GM19452 (cell line): ENCODE measurements at regions not wholly inside any gene's neighbourhood (a gene's known extent, or its start where the extent isn't known, plus 50 kb on each side); places are given as distances from the start of the nearest gene placed in this dataset.

Source experiments
- ATAC-seq: cut with Tn5 transposase; IDR thresholded peaks from one replicate; pipeline ENCODE4 v1.9.1; 2021; ENCODE audit not compliant: unreplicated experiment

DNA sequence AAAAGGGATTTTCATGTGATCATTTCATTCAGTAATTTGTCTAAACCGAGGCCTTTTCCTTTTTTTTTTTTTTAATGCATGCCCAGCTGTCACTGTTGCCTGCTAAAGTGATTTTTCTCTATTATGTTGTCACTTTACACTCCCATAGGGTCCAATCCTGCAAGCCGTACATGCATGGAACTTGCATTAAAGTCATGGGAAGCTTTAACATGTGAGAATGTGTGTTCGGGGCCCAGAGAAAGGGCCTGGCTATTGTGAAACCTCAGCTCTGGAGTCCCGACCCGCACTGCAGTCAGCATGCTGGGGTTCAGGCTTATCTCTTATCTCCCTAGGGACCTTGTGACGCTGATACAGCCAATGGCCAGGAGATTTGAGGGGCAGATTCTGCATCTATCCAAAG lies 474.6 kb downstream of the SLC4A3 start:
- no peak for ATAC-seq

DNA sequence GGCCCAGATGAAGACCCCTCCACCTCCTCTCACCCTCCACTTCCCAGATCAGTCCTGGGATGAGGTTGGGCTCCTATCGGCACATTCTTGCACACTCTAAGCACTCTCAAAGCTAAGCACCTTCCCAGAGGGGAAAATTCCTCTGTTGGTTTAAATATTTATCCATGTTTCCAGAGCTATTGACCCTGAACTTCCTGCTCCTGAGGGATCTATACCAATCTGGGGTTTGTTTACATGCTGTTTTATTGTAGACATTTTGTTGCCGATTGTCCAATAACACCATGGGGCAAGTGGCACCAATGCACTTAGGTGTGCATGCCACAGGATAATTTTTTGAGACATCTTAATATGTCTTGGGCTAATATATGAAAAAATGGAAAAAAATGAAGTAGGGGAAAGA lies 476.2 kb downstream of the SLC4A3 start:
- no peak for ATAC-seq

DNA sequence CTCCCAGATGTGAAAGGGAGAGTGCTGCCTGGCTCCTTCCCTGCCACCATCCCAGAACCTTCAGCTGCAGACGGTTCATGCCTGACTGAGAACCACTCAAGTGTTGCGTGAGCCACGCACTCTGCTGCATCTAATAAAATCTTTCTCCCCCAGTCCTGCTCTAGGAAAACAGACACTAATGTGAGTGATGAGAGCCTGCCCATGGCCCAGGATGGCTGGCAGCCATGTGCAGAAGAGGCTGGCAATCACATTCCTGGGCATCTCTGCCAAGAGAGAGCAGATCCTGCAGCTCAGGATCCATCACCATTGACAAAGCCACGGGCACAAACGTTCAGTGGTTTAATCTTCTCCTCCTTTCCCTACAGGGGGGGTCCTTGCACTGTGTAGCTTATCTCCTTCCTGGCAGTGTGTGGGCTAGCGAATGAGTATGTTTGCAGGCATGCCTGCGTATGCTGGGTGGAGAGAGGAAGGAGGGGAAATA lies 477.5 kb downstream of the SLC4A3 start:
- ATAC-seq = no peak

DNA sequence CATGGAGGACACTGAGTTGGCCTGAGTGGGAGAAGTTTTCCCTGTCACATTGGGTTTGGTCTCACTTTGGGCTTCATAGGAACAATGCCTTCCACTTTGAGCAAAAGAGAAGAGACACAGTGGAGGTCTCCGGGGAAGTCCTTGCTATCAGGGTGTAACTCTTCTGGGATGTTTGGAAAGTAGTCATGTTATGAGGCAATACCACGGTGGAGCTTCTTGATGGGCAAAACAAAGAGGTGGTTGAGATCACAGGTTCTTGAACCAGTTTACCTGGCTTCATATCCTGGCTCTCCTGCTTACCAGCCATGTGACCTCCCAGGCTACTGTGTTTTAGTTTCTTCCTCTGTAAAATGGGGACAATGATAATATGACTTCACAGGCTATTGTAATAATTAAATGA lies 478.6 kb downstream of the SLC4A3 start:
- ATAC-seq = no peak

DNA sequence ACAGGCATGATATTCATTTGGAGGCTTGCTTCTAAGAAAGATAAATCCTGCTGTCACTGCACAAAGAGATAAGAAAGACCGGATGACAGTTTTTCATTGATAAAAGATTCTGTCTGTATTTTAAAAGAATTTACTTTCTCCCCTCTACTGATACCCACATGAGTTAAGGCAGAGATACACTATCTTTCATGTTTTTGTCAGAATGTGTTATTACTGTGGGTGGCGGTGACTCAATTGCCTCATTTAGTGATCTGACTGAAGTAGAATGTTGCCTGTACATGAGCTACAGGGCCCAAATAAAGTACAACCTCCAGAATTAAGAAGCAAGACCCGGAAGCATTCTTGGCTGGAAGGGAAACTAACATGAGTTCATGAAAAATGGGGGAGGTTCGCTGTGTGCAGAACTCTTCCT lies 480.0 kb downstream of the SLC4A3 start:
- ATAC-seq = no peak

DNA sequence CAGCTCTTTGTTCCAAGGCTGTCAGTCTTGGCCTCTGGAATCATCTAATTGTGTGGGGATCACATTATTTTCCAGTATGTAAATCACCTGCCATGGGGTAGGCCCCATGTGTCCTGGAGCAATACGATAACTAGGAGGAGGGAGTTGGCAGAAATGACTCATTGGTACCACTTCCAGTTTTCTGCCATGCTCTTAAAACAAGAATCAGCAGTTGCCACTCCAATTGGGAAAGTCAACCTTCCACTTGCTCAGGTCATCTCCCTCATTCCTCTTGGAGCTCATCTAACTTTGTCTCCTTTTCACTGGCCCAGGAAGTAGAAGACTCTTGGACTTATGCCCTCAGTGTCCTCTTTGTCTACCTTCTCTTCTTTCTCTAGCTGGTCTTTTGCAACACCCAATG lies 487.0 kb downstream of the SLC4A3 start:
- ATAC-seq = no peak

DNA sequence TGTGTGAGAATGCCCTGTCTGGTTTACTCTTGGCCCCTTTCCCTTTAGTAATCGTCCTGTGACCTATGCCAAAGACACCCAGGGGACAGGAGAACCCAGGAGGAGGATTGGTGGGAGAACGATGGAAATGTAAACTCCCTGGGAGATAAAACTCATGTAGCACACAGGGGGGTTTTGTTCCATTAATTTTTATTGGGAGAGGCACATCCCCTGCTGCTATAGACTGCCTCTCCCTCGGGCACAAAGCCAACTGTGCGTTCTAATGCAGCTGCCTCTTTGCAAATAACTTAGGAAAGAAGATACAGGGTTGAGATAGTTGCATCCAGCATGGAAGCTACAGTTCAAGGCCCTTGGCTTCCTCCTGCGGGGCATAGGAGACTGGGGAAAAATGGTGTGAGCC lies 489.6 kb downstream of the SLC4A3 start:
- no peak for ATAC-seq

DNA sequence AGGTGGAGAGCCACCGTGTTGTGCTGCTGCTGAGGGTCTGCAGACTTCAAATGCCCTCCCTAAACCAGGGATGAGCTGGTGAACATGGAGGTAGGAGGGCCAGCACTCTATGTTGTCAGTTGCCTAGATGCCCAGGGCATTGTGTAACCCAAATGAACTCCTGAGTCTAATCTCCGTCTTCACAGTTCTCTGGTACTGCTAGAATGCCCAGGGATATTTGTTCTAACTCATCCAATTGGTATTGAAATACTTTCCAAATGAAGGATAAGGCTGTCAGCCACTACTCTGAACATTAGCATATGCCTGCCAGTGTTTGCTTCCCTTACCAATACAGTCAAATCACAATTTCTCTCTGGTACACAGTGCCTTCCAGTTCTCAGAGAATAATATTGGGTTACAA lies 492.6 kb downstream of the SLC4A3 start:
- ATAC-seq = no peak

DNA sequence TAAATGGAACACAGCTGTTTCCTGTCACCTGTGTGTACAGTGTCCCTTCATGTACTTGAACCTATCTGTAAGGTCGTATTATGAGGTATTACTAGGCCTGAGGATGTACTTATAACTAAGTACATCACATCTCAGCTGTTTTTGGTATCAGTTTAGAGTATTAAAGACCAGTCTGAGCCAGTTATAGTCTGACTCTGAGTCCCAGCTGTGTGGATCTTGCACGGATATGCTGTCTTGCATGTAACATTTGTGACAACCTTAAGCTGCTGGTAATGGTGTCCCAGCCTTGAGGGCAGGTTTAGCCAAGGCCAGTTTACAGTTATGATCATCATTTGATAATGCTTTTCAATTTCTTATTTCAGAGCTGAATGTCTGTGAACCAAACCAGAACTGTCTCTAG lies 496.3 kb downstream of the SLC4A3 start:
- ATAC-seq = no peak

DNA sequence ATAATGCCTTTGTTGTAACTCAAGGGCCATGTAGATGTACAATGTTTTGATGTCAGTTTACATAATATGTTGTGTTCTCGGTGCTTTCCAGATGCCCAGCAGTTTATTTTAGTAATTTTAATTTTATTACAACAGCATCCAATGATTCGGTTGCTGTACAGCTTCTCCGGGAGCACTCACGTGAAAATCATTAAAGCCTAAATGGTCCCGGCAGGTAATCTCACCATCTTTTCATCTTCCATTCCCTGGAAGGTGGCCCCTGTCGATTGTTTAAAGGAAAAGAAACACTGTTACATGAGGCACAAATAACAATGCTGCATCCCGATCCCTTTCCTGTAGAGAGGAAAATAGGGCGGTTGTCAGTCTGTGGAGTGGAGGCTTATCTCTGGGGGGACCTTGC lies 498.1 kb downstream of the SLC4A3 start:
- no peak for ATAC-seq

DNA sequence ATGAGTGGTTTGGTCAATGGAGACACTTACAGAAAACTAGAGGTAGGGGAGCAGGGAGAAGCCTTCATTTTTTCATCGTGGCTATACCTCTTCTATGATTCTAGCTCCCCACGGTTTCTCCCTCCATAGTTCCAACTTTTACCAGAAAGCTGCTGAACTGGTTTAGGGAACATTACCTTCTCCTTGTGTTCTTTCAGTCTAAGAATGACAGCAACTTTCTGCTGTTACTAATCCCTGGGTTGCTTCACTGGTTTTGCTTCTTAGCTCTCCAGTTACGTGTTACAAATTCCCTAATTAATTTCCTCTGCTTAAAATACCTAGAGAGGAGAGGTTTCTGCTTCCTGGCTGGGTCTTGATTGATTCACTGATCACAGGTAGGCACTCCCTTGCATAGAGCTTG lies 499.9 kb downstream of the SLC4A3 start:
- ATAC-seq = no peak

DNA sequence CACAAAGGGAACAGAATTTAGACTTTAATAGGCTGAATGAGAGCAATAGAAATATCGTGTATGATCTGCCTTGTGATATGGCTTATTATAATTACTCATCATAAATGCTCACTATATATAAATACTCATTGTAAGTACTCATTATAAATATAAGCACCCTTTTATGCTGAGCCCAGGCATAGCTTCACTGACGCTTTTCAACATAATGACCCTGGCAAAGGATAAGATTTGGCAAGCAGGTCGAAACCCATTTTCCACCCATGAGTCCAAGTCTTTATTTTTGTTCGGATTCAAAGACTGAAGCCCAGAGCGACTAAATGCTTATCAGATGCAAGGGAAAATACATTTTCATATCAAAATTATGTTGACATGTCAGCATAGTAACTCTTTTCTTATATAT lies 500.4 kb downstream of the SLC4A3 start:
- ATAC-seq = no peak

DNA sequence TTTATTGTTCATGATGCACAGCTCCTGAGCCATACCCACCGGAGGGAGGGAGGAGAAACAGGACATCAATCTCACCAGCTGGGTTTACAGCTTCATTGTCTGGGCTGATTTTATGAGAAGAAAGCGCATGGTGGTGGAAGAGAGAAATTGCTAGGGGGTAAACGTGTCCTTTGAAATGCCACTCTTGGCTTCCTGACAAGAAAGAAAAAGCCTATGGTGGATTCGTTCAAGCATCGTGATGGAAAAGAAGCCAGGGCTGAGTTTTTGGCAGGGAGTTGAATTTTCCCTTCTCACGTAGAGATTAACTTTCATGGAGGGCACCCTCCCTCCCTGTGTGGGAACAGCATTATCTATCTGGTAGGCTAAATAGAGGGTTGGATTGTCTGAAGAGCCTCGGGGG lies 502.0 kb downstream of the SLC4A3 start:
- no peak for ATAC-seq

DNA sequence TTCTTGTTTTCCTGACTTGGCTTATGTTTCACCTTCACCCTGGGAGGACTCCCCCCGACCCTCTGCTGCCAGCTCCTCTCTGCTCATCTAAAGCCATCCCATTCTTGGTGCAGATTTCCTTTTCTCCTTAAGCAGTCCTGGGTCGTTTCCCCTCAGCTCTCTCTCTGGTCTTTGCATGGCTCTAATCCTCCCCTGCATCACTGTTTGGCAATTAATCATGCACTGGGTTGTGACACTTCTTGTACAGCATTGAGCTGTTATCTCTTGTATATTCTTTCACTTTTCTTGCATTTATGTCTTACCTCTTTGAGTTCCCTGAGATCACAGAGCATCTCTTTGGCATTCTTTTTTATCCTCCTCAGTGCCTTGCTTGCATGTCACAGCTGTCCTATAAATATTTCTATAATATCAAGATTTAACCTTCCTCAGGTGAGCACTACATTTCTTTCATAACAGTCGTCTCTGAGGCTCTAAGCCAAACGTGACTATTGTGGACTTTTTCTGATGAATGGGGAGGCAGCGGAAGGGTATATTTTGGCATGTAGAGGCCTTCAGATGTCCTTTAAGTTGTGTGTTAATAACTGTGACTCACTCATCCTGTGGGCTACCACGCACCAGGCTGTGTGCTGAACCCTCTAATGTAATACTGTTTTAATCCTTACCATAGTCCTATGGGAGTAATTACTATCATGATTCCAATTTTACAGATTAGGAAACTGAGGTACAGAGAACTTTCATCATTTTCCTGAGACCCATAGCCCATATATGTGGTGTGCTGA lies 507.5 kb downstream of the SLC4A3 start:
- ATAC-seq = no peak

DNA sequence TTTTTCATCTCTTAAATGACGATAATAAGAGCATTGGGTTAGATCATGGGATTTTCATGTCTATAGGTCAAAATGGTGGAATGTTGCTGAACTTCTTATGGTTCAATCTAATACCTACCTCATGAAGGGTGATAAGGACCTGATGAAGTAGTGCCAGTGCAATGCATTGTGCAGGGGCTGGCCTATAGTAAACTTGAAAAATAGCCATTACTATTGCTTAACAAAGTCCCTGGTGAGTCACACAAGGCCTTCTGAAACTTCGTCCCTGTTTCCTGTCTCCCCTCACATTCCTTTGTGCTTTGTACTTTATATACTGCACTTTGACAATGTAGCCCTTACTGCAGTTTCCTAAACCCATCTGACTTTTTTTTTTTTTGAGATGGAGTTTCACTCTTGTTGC lies 515.9 kb downstream of the SLC4A3 start:
- no peak for ATAC-seq

DNA sequence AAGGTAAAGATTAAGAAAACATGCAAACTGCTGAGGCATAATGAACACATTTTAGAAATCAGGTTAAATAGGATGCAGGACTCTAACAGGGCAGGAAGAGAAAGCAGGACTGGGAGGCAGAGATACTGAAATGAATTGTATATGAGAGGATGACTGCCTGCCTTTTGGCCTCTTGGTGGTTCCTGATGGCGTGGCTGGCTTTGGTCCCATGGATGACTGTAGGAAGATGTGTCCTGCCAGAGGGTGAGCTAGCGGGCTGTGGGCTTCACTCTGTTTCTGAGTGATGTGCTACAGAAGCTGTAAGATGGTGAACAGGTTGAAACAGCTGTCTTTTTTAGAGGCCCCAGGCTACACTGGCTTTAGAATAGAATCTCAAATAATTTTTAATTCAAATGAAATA lies 517.0 kb downstream of the SLC4A3 start:
- ATAC-seq = no peak

DNA sequence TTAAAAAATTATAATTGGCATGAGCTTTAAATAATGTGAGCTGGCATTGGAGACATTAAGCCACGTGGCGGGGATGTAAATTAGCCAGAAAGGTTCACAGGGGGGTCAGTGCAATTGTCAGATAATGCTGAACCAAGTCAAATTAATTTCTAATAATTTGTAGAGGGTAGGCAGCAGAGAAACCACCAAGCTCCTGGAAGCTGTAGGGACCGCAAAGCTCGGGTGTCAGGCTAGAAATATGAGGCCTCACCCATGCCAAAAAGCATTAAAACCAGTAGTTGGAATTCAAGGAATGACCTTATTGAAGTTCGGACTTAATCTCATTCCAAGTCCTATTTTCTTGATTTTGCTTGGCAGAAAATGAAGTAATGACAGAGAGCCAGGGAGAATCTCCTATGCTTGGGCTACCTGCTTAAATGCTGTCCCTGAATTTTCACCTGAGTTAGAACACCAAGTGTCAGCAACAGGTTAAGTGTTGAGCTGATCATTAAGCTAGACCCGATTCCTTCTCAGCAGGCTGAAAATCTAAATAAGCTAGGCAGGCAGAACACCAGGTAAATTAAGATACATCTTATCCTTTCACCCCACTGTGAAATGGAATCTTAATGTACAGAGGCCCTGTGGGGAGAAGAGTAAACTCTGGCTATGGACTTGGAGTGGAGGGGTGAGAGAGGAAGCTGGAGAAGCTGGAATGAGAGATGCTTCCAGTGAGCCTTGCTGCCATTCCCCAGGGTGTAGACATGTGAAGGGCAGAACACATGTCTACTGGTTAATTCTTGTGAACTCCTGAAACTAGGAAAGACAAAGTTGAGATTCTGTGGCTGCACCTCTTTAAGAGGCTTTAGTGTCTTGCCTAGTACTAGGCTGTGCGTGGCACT lies 520.0 kb downstream of the SLC4A3 start:
- ATAC-seq = no peak

DNA sequence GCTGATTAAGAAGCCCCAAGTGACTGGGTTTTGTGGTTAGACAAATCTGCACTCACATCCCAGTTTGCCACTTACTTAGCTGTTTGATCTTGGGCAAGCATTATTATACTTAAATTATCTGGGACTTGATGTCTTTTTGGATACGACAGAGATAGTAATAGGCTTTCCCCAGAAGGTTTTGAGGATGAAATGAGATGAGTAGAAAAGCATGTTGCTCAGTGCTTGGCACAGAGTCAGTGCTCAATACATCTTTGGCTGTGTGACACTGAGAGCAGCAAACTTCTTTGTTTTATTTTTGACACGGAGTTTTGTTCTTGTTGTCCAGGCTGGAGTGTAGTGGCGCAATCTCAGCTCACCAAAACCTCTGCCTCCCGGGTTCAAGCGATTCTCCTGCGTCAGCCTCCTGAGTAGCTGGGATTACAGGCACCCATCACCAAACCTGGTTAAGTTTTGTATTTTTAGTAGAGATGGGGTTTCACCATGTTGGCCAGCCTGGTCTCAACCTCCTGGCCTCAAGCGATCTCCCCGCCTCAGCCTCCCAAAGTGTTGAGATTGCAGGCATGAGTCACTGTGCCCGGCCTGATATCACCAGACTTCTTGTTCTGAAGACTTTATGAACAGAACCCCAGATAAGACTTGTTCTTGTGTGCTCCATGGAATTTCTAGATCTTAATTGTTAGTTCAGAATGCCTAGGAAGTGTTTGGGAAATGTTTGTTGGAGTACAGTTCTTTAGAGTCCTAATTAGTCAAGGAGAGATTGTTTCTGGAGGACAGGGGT lies 521.2 kb downstream of the SLC4A3 start:
- ATAC-seq = no peak

DNA sequence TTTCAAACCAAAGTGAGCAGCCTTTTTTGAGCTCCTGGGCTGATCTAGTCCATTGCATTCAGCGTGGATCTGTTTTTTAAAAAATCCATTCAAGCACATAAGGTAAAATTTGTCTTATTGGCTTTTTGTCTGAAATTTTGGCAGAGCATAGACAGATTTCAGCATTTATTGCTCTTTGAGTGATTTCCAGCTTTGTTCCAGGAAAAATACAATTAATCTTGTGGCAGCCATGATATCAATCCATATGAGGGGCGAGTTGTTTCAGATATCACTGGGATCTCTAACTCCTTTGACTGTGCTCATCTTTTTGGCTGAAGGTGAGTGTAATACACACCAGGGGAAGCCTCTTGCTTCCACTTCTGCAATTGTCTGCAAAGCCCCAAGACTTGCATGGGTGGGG lies 523.9 kb downstream of the SLC4A3 start:
- ATAC-seq = no peak

DNA sequence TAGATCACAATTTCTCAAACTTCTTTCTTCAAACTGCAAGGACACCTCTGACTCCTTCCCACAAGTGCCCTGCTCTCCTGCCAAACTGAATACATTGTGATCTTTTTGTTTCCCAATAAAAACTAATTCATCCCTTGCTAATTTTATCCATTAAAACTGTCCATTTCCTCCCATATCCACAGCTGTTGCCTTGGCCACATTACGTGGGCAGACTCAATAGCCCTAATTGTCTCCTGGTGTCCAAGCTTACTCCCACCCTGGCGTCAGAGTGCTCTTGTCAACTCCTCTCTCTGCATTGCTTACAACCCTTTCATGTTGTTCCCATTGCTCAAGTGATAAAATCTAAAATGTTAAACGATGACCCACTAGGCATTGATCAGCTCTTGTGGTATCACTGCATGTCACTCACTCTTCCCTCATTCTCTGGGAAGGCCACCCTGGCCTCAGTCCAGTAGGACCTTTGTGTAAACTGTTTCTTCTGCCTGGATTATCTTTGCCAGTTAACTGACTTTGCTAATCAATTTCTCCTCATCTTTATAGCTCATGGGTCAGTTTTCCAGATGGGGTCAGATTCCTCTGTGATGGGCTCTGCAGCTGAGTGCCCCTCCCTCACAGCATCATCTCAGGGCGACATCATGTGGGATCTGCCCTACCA lies 525.0 kb downstream of the SLC4A3 start:
- no peak for ATAC-seq

DNA sequence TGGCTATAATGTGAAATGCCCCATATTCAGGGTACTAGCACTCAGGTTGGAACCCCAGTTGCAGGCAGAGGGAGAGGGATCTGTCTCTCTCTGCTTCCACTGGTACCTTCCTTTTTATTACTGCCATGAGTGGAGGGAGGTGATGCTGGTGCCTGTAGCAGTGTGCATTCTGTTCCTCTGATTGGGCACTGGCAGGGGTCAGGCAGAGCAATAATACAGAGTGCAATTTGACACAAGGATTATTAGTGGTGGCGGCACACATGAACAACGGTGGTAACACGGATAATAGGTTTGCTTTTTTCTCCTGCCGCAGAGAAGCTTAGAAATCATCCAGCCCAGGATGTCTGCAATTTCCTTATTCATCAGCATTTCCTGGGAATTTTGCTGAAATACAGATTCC lies 525.7 kb downstream of the SLC4A3 start:
- no peak for ATAC-seq
